Muscle of leg (tissue), 3 donors: ENCODE measurements at regions not wholly inside any gene's neighbourhood (a gene's known extent, or its start where the extent isn't known, plus 50 kb on each side); places are given as distances from the start of the nearest gene placed in this dataset.

ENCODE experiments used
- DNase-seq: peaks from one replicate; pipeline ENCODE4 v3.0.0; 2013
- H3K27ac ChIP-seq: one replicate; pipeline ENCODE4 v1.5.1; 2013; ENCODE audit warnings: mild to moderate bottlenecking, low read length, control low read depth
- H3K27me3 ChIP-seq: one replicate; pipeline ENCODE4 v1.6.1; 2013; ENCODE audit warnings: low read length; ENCODE audit not compliant: control insufficient read depth, insufficient read depth
- H3K36me3 ChIP-seq: one replicate; pipeline ENCODE4 v1.6.1; 2013; ENCODE audit warnings: low read length; ENCODE audit not compliant: control insufficient read depth, insufficient read depth
- H3K4me1 ChIP-seq: one replicate; pipeline ENCODE4 v1.6.1; 2013; ENCODE audit warnings: low read length; ENCODE audit not compliant: control insufficient read depth, insufficient read depth
- H3K4me3 ChIP-seq: one replicate; pipeline ENCODE4 v1.5.1; 2013; ENCODE audit warnings: low read length, control low read depth
- H3K9me3 ChIP-seq: replicated peaks from 2 replicates; pipeline ENCODE4 v1.6.1; 2013; ENCODE audit warnings: low read depth, low read length; ENCODE audit not compliant: control insufficient read depth
- WGBS: methylation state at CpG from one replicate; pipeline ENCODE4 v1.1.5; 2013; ENCODE audit warnings: missing lambda C conversion rate; ENCODE audit not compliant: insufficient coverage; 5-methylcytosine and 5-hydroxymethylcytosine counted together

GRCh38 chr11:80625563-80625962 lies 1184.7 kb upstream of the TENM4 start:
- WGBS, result 73% methylated on average over 2 of the region's 3 CpGs
- no peak overlapping the region for H3K27ac ChIP-seq
- no peaks in the 10 kb centered on the region for H3K4me1 ChIP-seq
- DNase-seq, result no peak
- no peaks in the 10 kb centered on the region for H3K36me3 ChIP-seq
- no peak overlapping the region for H3K4me3 ChIP-seq
- no peaks in the 10 kb centered on the region for H3K9me3 ChIP-seq
- no peaks in the 10 kb centered on the region for H3K27me3 ChIP-seq

GRCh38 chr11:80621871-80622270 lies 1181.0 kb upstream of the TENM4 start:
- no peaks in the 10 kb centered on the region for H3K4me1 ChIP-seq
- WGBS, result no CpG with 5 or more reads among the region's 3 CpGs
- no peak overlapping the region for H3K4me3 ChIP-seq
- no peak overlapping the region for H3K27ac ChIP-seq
- H3K9me3 ChIP-seq, result no peaks in the 10 kb centered on the region
- H3K27me3 ChIP-seq, result no peaks in the 10 kb centered on the region
- no peaks in the 10 kb centered on the region for H3K36me3 ChIP-seq
- DNase-seq, result no peak

- WGBS, result no CpG with 5 or more reads among the region's 2 CpGs
- no peak overlapping the region for H3K4me3 ChIP-seq
- H3K4me1 ChIP-seq, result no peaks in the 10 kb centered on the region
- no peaks in the 10 kb centered on the region for H3K36me3 ChIP-seq
- DNase-seq, result no peak
- no peaks in the 10 kb centered on the region for H3K9me3 ChIP-seq
- no peaks in the 10 kb centered on the region for H3K27me3 ChIP-seq
- no peak overlapping the region for H3K27ac ChIP-seq
Observed at GRCh38 chr11:80620867-80621266, 1180.0 kb upstream of the TENM4 start.

GRCh38 chr11:80617156-80617555 lies 1176.3 kb upstream of the TENM4 start:
- Histone ChIP-seq H3K27ac (no peak overlapping the region), H3K27me3 (no peaks in the 10 kb centered on the region), H3K4me1 (no peaks in the 10 kb centered on the region), H3K9me3 (no peaks in the 10 kb centered on the region), H3K4me3 (no peak overlapping the region), H3K36me3 (no peaks in the 10 kb centered on the region)
- no peak for DNase-seq
- 100% methylated on average over 1 of the region's 1 CpG for WGBS

GRCh38 chr11:80616070-80616800 lies 1175.4 kb upstream of the TENM4 start:
- no peaks in the 10 kb centered on the region for H3K4me1 ChIP-seq
- H3K27ac ChIP-seq, result no peak overlapping the region
- DNase-seq, result no peak
- no CpG with 5 or more reads among the region's 4 CpGs for WGBS
- no peaks in the 10 kb centered on the region for H3K36me3 ChIP-seq
- H3K4me3 ChIP-seq, result no peak overlapping the region
- no peaks in the 10 kb centered on the region for H3K9me3 ChIP-seq
- no peaks in the 10 kb centered on the region for H3K27me3 ChIP-seq

- no peaks in the 10 kb centered on the region for H3K27me3 ChIP-seq
- H3K9me3 ChIP-seq, result no peaks in the 10 kb centered on the region
- no peak for DNase-seq
- WGBS, result no CpG with 5 or more reads among the region's 2 CpGs
- H3K4me3 ChIP-seq, result no peak overlapping the region
- H3K27ac ChIP-seq, result no peak overlapping the region
- no peaks in the 10 kb centered on the region for H3K4me1 ChIP-seq
- H3K36me3 ChIP-seq, result no peaks in the 10 kb centered on the region
Observed at GRCh38 chr11:80613655-80614054, 1172.8 kb upstream of the TENM4 start.

- no peaks in the 10 kb centered on the region for H3K36me3 ChIP-seq
- no peaks in the 10 kb centered on the region for H3K27me3 ChIP-seq
- no peaks in the 10 kb centered on the region for H3K4me1 ChIP-seq
- H3K9me3 ChIP-seq, result no peaks in the 10 kb centered on the region
- H3K4me3 ChIP-seq, result no peak overlapping the region
- H3K27ac ChIP-seq, result no peak overlapping the region
- 89% methylated on average over 7 of the region's 7 CpGs for WGBS
- no peak for DNase-seq
Observed at GRCh38 chr11:80610516-80610915, 1169.7 kb upstream of the TENM4 start.

GRCh38 chr11:80603472-80603871 lies 1162.6 kb upstream of the TENM4 start:
- no CpG with 5 or more reads among the region's 2 CpGs for WGBS
- H3K9me3 ChIP-seq, result no peaks in the 10 kb centered on the region
- H3K36me3 ChIP-seq, result no peaks in the 10 kb centered on the region
- DNase-seq, result no peak
- H3K4me1 ChIP-seq, result no peaks in the 10 kb centered on the region
- H3K4me3 ChIP-seq, result no peak overlapping the region
- no peak overlapping the region for H3K27ac ChIP-seq
- no peaks in the 10 kb centered on the region for H3K27me3 ChIP-seq

GRCh38 chr11:80598905-80599304 lies 1158.1 kb upstream of the TENM4 start:
- no peak for DNase-seq
- Histone ChIP-seq H3K27ac (no peak overlapping the region), H3K36me3 (no peaks in the 10 kb centered on the region), H3K27me3 (no peaks in the 10 kb centered on the region), H3K4me3 (no peak overlapping the region), H3K9me3 (no peaks in the 10 kb centered on the region), H3K4me1 (no peaks in the 10 kb centered on the region)
- 90% methylated on average over 4 of the region's 6 CpGs for WGBS

- Histone ChIP-seq H3K4me1 (no peaks in the 10 kb centered on the region), H3K27me3 (no peaks in the 10 kb centered on the region), H3K36me3 (no peaks in the 10 kb centered on the region), H3K27ac (no peak overlapping the region), H3K9me3 (no peaks in the 10 kb centered on the region), H3K4me3 (no peak overlapping the region)
- WGBS, result 100% methylated on average over 1 of the region's 3 CpGs
- DNase-seq, result no peak
Observed at GRCh38 chr11:80596291-80596810, 1155.5 kb upstream of the TENM4 start.

- H3K36me3 ChIP-seq, result no peaks in the 10 kb centered on the region
- no CpG with 5 or more reads among the region's 4 CpGs for WGBS
- no peak overlapping the region for H3K27ac ChIP-seq
- no peaks in the 10 kb centered on the region for H3K4me1 ChIP-seq
- DNase-seq, result no peak
- H3K4me3 ChIP-seq, result no peak overlapping the region
- no peaks in the 10 kb centered on the region for H3K9me3 ChIP-seq
- H3K27me3 ChIP-seq, result no peaks in the 10 kb centered on the region
Observed at GRCh38 chr11:80595011-80595410, 1154.2 kb upstream of the TENM4 start.
